CD14-positive monocyte (primary cell): ENCODE measurements at regions not wholly inside any gene's neighbourhood (a gene's known extent, or its start where the extent isn't known, plus 50 kb on each side); places are given as distances from the start of the nearest gene placed in this dataset.

ENCODE experiments used
- DNase-seq, 3 donors: peaks; one replicate each; pipeline ENCODE4 v3.0.0-alpha.2; 2011 to 2022
- H2AFZ ChIP-seq: 2 replicates; pipeline ENCODE4 v1.6.0; 2012; ENCODE audit warnings: mild to moderate bottlenecking, low read depth, low read length, inconsistent platforms; ENCODE audit not compliant: insufficient read depth, poor library complexity, severe bottlenecking
- H3K27ac ChIP-seq, 2 donors: 1 replicate in 1 of 2; 2 replicates in 1 of 2; pipeline ENCODE4 v1.5.1; 2012 to 2013; ENCODE audit warnings: low read length in 2 of 2, control low read depth in 1 of 2, inconsistent platforms in 1 of 2, low read depth in 1 of 2, mild to moderate bottlenecking in 1 of 2
- H3K27me3 ChIP-seq, 2 donors: one replicate each; pipeline versions ENCODE4 v1.6.0 to v1.6.1; 2011 to 2013; ENCODE audit warnings: low read length in 2 of 2; ENCODE audit not compliant: control insufficient read depth in 2 of 2, insufficient read depth in 2 of 2
- H3K36me3 ChIP-seq, 2 donors: replicated peaks in 1 of 2; 1 replicate in 1 of 2; 2 replicates in 1 of 2; pipeline versions ENCODE4 v1.5.1 to v1.6.1; 2012 to 2013; ENCODE audit warnings: low read length in 2 of 2, control low read depth in 1 of 2, inconsistent platforms in 1 of 2, mild to moderate bottlenecking in 1 of 2; ENCODE audit not compliant: insufficient read depth in 2 of 2, control insufficient read depth in 1 of 2
- H3K4me1 ChIP-seq, 2 donors: 1 replicate in 1 of 2; 2 replicates in 1 of 2; pipeline versions ENCODE4 v1.5.1 to v1.6.1; 2012 to 2013; ENCODE audit warnings: low read length in 2 of 2, control low read depth in 1 of 2, inconsistent platforms in 1 of 2, mild to moderate bottlenecking in 1 of 2, moderate library complexity in 1 of 2; ENCODE audit not compliant: insufficient read depth in 2 of 2, control insufficient read depth in 1 of 2
- H3K4me2 ChIP-seq: replicated peaks from 2 replicates; pipeline ENCODE3; 2012; ENCODE audit warnings: low read length, moderate library complexity, mild to moderate bottlenecking; ENCODE audit not compliant: poor library complexity, severe bottlenecking; ENCODE audit errors: extremely low read depth
- H3K4me3 ChIP-seq, 3 experiments: fragments of 200-600 bp in 1 of 3; sonication (generic) in 1 of 3; replicated peaks in 1 of 3; 1 replicate in 2 of 3; 2 replicates in 1 of 3; pipeline ENCODE4 v1.5.1; 2011 to 2013; ENCODE audit warnings: low read length in 3 of 3, mild to moderate bottlenecking in 3 of 3, control low read depth in 2 of 3, low read depth in 2 of 3, inconsistent platforms in 1 of 3, moderate library complexity in 1 of 3
- H3K79me2 ChIP-seq: 2 replicates; pipeline ENCODE4 v1.6.0; 2012; ENCODE audit warnings: mild to moderate bottlenecking, control low read depth, inconsistent platforms, low read length, moderate library complexity; ENCODE audit not compliant: insufficient read depth
- H3K9ac ChIP-seq: 2 replicates; pipeline ENCODE4 v1.6.0; 2017; ENCODE audit warnings: low read length, mild to moderate bottlenecking; ENCODE audit not compliant: insufficient read depth, poor library complexity, severe bottlenecking
- H3K9me3 ChIP-seq, 2 donors: replicated peaks in 1 of 2; 1 replicate in 1 of 2; 2 replicates in 1 of 2; pipeline versions ENCODE4 v1.5.1 to v1.6.1; 2012 to 2013; ENCODE audit warnings: low read length in 2 of 2, control low read depth in 1 of 2; ENCODE audit not compliant: control insufficient read depth in 1 of 2, insufficient read depth in 1 of 2
- H4K20me1 ChIP-seq: 2 replicates; pipeline ENCODE4 v1.6.0; 2012; ENCODE audit warnings: mild to moderate bottlenecking, low read length, control low read depth, moderate library complexity; ENCODE audit not compliant: insufficient read depth
- H3K27ac Mint-ChIP-seq, 7 donors: one replicate each; pipeline ENCODE4 v1.8.0; 2020; ENCODE audit warnings: mild to moderate bottlenecking in 7 of 7, mixed read lengths in 7 of 7, moderate library complexity in 6 of 7, inconsistent platforms in 2 of 7
- H3K27me3 Mint-ChIP-seq, 3 donors: one replicate each; pipeline ENCODE4 v1.8.0; 2021 to 2022; ENCODE audit warnings: low read depth in 3 of 3, mild to moderate bottlenecking in 3 of 3, mixed read lengths in 3 of 3, moderate library complexity in 3 of 3, inconsistent platforms in 1 of 3
- H3K36me3 Mint-ChIP-seq, 2 donors: one replicate each; pipeline ENCODE4 v1.8.0; 2020; ENCODE audit warnings: mixed read lengths in 2 of 2, inconsistent platforms in 1 of 2, mild to moderate bottlenecking in 1 of 2
- H3K4me1 Mint-ChIP-seq: one replicate; pipeline ENCODE4 v1.8.0; 2020; ENCODE audit warnings: mild to moderate bottlenecking, mixed read lengths
- H3K4me3 Mint-ChIP-seq, 2 donors: one replicate each; pipeline ENCODE4 v1.8.0; 2020; ENCODE audit warnings: mild to moderate bottlenecking in 2 of 2, mixed read lengths in 2 of 2, moderate library complexity in 1 of 2
- H3K9me3 Mint-ChIP-seq, 7 donors: one replicate each; pipeline ENCODE4 v1.8.0; 2020 to 2022; ENCODE audit warnings: mixed read lengths in 7 of 7, mild to moderate bottlenecking in 6 of 7, moderate library complexity in 6 of 7, inconsistent platforms in 2 of 7
- WGBS: methylation state at CpG from one replicate; pipeline ENCODE4 v1.1.5; 2013; ENCODE audit warnings: missing lambda C conversion rate; ENCODE audit not compliant: insufficient coverage; 5-methylcytosine and 5-hydroxymethylcytosine counted together
- intact Hi-C, 2 donors: fragments of 100-400 bp; cut with micrococcal nuclease; formaldehyde crosslinking; loops; one replicate each; pipeline versions ENCODE4 v1.15.0 to v1.15.1; 2023
- TF ChIP-seq, protein P1 (sequence below): fragments of 200-600 bp; IDR thresholded peaks from one replicate; pipeline ENCODE4 v1.8.0; 2022; ENCODE audit warnings: antibody characterized with exemption, mild to moderate bottlenecking

DNA sequence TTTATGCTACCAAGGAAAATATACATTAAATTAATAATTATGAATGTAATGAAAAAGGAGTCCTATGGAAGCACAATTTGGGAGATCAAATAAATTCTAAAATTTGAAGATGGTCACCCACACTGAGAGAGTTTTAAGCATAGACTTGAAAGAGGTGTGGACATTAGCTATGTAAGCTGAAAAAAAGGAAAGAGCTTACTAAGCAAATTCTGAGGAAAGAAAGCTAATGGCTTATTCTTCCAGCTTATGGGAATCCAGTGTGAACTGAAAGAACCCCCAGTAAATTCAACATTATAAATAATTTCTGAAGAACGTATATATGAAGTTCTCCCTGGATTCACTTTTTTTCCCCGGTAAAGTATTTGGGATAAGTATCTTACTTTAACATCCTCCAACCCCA lies 78.2 kb upstream of the GUCY1A1 start:
- Mint-ChIP-seq H3K27ac (no peak overlapping the region), H3K4me3 (no peak overlapping the region), H3K36me3 (no peaks in the 10 kb centered on the region), H3K9me3 (peaks cover 0 to 2% (median 0%) of the 10 kb centered on the region in 7 donors), H3K4me1 (no peaks in the 10 kb centered on the region), H3K27me3 (no peaks in the 10 kb centered on the region)
- Histone ChIP-seq H3K27ac (no peak overlapping the region), H3K9me3 (no peaks in the 10 kb centered on the region), H2AFZ (no peak overlapping the region), H4K20me1 (no peaks in the 10 kb centered on the region), H3K4me1 (no peaks in the 10 kb centered on the region), H3K9ac (no peak overlapping the region), H3K4me2 (no peak overlapping the region), H3K27me3 (no peaks in the 10 kb centered on the region), H3K79me2 (no peaks in the 10 kb centered on the region), H3K4me3 (no peak overlapping the region), H3K36me3 (no peaks in the 10 kb centered on the region)
- TF ChIP-seq, protein P1, sequence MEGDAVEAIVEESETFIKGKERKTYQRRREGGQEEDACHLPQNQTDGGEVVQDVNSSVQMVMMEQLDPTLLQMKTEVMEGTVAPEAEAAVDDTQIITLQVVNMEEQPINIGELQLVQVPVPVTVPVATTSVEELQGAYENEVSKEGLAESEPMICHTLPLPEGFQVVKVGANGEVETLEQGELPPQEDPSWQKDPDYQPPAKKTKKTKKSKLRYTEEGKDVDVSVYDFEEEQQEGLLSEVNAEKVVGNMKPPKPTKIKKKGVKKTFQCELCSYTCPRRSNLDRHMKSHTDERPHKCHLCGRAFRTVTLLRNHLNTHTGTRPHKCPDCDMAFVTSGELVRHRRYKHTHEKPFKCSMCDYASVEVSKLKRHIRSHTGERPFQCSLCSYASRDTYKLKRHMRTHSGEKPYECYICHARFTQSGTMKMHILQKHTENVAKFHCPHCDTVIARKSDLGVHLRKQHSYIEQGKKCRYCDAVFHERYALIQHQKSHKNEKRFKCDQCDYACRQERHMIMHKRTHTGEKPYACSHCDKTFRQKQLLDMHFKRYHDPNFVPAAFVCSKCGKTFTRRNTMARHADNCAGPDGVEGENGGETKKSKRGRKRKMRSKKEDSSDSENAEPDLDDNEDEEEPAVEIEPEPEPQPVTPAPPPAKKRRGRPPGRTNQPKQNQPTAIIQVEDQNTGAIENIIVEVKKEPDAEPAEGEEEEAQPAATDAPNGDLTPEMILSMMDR: no peak
- no peak for DNase-seq
- no CpG with 5 or more reads among the region's 2 CpGs for WGBS
- intact Hi-C loops: no loop called here

DNA sequence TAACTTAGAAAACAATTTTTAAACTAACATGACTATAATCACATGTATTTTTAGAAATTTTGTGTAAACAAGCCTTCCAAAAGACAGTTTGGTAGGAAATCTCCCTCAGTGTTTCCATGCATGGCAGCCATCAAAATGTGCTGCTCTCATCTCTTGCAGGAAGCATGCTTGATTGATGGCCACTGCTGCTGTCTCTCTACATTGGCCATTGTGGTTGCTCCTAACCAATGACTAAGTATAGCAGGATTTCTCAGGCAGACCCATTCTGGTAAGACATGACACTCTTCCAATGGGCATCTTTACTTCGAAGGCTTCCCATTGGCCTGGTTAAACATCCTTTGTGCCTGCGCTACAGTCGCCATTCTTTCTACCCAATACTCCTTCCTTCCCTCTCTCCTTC lies 78.9 kb upstream of the GUCY1A1 start:
- no peaks in the 10 kb centered on the region for H3K36me3 Mint-ChIP-seq
- Histone ChIP-seq H4K20me1 (no peaks in the 10 kb centered on the region), H3K36me3 (no peaks in the 10 kb centered on the region), H3K4me1 (no peaks in the 10 kb centered on the region), H3K4me2 (no peak overlapping the region), H3K27me3 (no peaks in the 10 kb centered on the region), H3K27ac (no peak overlapping the region), H2AFZ (no peak overlapping the region), H3K9me3 (no peaks in the 10 kb centered on the region), H3K9ac (no peak overlapping the region), H3K4me3 (no peak overlapping the region), H3K79me2 (no peaks in the 10 kb centered on the region)
- H3K27ac Mint-ChIP-seq: no peak overlapping the region
- peaks cover 0 to 2% (median 0%) of the 10 kb centered on the region in 7 donors for H3K9me3 Mint-ChIP-seq
- no peak for DNase-seq
- TF ChIP-seq, protein P1: no peak
- WGBS: 95% methylated on average over 3 of the region's 3 CpGs
- no peaks in the 10 kb centered on the region for H3K4me1 Mint-ChIP-seq
- H3K4me3 Mint-ChIP-seq: no peak overlapping the region
- no peaks in the 10 kb centered on the region for H3K27me3 Mint-ChIP-seq
- intact Hi-C loops: no loop called here
